ENCODE measurements at regions not wholly inside any gene's neighbourhood (a gene's known extent, or its start where the extent isn't known, plus 50 kb on each side); places are given as distances from the start of the nearest gene placed in this dataset.

DNA sequence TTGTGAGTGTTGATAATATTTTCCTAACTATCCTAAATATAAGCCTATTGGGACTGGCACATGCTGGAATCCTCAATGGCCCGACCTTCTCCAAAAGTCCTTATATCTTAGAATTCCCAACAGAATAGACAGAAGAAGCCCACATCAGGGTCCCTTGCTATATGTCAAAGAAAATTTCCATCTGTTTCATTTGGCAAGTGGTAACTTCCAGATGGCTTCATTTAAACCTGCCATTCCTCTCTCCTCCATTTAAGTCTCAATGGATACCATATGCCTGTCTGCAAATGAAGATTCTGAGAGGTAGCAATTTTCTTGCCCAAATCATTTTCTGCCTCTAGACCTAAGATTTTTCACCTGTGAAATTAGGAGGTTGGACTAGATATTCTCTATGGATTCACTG, 73.1 kb upstream of the KCNA4 start:
- FAIRE-seq (no peak), DNase-seq (ENCODE audit: insufficient read length, low spot score) (no peak)
- TF ChIP-seq POLR2A (IDR thresholded peaks at IDR 0.05; ENCODE audit: low read depth, low read length), result no peak

DNA sequence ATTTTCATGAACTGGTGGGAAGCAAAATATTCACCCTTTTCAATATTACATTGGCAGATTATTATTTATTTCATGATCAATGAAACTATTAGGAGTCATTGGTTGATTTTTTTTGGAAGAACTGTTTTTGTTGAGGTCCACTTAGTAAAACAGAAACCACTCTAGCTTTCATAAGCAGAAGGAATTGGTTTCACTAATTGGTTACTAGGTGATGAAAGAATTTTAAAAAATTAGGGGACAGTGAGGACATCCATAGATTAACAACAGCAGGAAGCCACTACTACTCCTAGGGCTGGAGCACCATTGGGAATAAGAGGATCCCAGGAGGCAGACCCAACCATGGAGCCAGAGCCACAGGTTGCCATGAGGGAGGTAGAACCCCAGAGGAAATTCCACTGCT, 74.4 kb upstream of the KCNA4 start:
- no peak for TF ChIP-seq POLR2A (IDR thresholded peaks at IDR 0.05; ENCODE audit: low read depth, low read length)
- DNase-seq (ENCODE audit: insufficient read length, low spot score), result no peak
- FAIRE-seq, result no peak

DNA sequence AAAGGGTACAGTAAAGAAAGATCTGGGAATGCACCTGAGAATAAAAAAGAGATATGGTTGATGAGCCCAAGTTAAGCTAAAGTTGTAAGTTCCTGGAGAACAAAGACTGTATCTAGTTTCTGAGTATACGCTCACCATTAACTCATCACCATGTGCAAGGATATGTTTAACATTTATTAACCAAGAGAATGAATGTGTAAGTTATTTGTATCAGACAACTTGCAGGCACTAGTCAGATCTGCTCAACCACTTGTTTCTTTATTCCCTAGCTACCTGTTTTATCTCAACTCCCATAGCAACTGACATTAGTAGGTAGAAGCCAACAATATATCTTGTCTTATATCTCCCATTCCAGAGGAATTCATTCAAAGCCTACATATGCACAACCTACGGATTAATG, 74.9 kb upstream of the KCNA4 start:
- TF ChIP-seq POLR2A (IDR thresholded peaks at IDR 0.05; ENCODE audit: low read depth, low read length), result no peak
- no peak for FAIRE-seq
- DNase-seq (ENCODE audit: insufficient read length, low spot score), result no peak

- DNase-seq (ENCODE audit: insufficient read length, low spot score) (no peak), FAIRE-seq (no peak)
- TF ChIP-seq POLR2A (IDR thresholded peaks at IDR 0.05; ENCODE audit: low read depth, low read length), result no peak
Observed at GRCh38 chr11:30092518-30092917, 75.7 kb upstream of the KCNA4 start.

- DNase-seq (ENCODE audit: insufficient read length, low spot score) (no peak), FAIRE-seq (no peak)
- TF ChIP-seq POLR2A (IDR thresholded peaks at IDR 0.05; ENCODE audit: low read depth, low read length), result no peak
Observed at GRCh38 chr11:30100495-30100894, 83.7 kb upstream of the KCNA4 start.

DNA sequence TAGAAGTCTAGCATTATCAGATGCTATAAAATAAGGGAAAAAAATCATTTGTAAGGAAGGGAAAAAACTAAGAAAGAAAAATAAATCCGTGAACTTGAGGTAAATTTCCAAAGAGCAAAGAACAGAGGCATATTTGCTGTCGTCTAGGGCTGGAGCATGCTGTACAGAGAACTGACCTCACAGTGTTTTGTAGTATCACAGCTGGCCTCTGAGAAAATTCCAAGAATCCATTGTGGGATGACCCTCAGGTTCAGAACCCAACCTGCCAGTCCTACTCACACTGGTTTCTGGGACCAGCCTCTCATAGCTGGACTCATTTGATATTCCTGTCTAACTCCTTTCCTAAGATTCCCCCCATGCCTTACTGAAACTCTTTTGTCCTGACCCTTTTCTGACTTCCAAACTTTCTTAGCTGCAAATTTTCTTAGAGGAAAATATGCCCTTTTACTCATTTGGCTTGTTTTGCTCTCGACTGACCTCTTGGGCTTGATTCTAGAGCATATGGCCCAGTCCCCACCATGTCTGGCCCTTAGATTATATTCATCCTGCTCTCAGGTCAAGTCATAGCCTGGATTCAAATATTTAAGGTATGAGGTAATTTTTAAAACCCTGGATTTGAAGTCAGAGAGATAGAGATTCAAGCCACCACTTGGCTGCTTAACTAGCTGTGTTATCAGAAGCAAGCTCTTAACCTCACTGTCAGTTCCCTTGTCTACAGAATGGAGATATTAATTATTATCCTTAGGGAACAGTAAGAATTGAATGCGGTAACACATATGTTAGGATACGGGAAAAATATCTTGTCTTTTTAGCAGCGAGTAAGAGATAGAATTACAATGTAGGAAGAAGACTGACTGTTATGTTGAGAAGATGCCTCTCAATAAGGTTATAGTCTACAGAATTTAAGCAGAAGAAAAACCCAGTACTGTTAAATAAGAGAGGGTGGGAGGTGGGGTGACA, 89.7 kb upstream of the KCNA4 start:
- FAIRE-seq, result no peak
- no peak for TF ChIP-seq POLR2A (IDR thresholded peaks at IDR 0.05; ENCODE audit: low read depth, low read length)
- no peak for DNase-seq (ENCODE audit: insufficient read length, low spot score)

- peak; percentile 71 for FAIRE-seq
- TF ChIP-seq POLR2A (IDR thresholded peaks at IDR 0.05; ENCODE audit: low read depth, low read length), result no peak
Observed at GRCh38 chr11:30107899-30108298, 91.1 kb upstream of the KCNA4 start.

DNA sequence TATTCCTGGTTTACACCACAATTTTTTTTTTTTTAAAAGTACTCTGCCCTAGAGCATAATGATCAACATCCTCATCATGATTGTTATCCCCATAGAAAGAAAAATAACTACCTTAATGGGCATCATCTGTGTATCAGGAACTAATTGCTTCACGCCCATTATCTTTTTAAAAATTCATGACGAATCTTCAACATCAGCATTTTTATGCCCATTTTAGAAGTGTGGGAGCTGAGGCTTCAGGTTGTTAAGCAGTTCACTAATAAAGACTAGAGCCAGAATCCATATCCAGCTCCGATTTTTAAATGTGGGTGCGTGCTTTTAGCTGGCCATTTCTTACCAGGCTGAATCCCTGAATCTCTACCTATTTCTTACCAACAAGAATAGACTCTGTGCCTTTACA, 92.9 kb upstream of the KCNA4 start:
- TF ChIP-seq POLR2A (IDR thresholded peaks at IDR 0.05; ENCODE audit: low read depth, low read length), result no peak
- FAIRE-seq, result no peak
- no peak for DNase-seq (ENCODE audit: insufficient read length, low spot score)

More at GRCh38 chr11:30107899-30108298, 91.1 kb upstream of the KCNA4 start:
- DNase-seq (ENCODE audit: insufficient read length, low spot score), result peak; percentile 6

- no peak for DNase-seq (ENCODE audit: insufficient read length, low spot score)
- TF ChIP-seq POLR2A (IDR thresholded peaks at IDR 0.05; ENCODE audit: low read depth, low read length), result no peak
- FAIRE-seq, result no peak
Observed at GRCh38 chr11:30110691-30111090, 93.9 kb upstream of the KCNA4 start.

- DNase-seq (ENCODE audit: insufficient read length, low spot score) (no peak), FAIRE-seq (no peak)
- TF ChIP-seq POLR2A (IDR thresholded peaks at IDR 0.05; ENCODE audit: low read depth, low read length), result no peak
Observed at GRCh38 chr11:30111786-30112185, 95.0 kb upstream of the KCNA4 start.

GRCh38 chr11:30113326-30113898, 96.6 kb upstream of the KCNA4 start:
- no peak for TF ChIP-seq POLR2A (IDR thresholded peaks at IDR 0.05; ENCODE audit: low read depth, low read length)
- no peak for FAIRE-seq
- DNase-seq (ENCODE audit: insufficient read length, low spot score), result no peak

DNA sequence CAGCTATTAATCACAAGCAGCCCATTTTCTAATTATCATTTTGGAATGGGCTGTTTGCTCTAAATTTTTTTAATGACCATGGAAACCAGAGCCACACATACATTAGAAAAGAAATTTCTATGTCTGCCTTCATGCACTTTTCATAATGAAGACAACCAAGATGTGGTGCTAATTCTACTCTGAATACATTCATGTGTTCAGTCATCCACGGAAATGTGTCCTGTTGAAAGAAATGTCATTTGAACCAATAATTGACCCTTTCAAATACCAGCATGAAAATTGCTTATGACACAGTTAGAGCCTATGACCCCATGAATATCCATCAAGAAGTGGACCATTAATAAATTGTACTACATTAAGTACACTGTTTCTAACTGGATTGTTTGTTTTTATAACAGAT, 99.7 kb upstream of the KCNA4 start:
- DNase-seq (ENCODE audit: insufficient read length, low spot score), result no peak
- no peak for TF ChIP-seq POLR2A (IDR thresholded peaks at IDR 0.05; ENCODE audit: low read depth, low read length)
- FAIRE-seq, result no peak

- FAIRE-seq (no peak), DNase-seq (ENCODE audit: insufficient read length, low spot score) (no peak)
- no peak for TF ChIP-seq POLR2A (IDR thresholded peaks at IDR 0.05; ENCODE audit: low read depth, low read length)
Observed at GRCh38 chr11:30120045-30120589, 103.3 kb upstream of the KCNA4 start.

DNA sequence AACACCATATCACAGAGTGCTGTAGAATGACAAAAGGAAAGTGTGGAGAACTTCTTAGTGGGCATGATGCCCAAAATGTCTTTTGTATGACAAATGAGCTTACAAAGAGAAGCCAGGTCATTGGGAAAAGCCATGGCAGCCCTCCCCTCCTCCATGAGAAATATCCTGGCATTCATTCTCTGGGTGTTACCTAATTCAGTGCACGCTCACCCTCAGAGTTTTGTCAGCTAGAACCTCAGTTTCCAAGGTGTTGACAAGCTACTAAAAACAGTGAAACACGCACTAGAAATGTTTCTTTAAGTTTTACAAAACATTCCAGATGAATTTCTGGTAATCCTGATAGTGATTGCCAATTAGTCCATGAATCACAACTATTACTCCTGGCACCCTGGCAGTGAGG, 105.4 kb upstream of the FSHB start:
- DNase-seq (ENCODE audit: insufficient read length, low spot score), result no peak
- TF ChIP-seq POLR2A (IDR thresholded peaks at IDR 0.05; ENCODE audit: low read depth, low read length), result no peak
- FAIRE-seq, result no peak

Measured in H54 (cell line).